GM23338 (cell line): ENCODE measurements at regions not wholly inside any gene's neighbourhood (a gene's known extent, or its start where the extent isn't known, plus 50 kb on each side); places are given as distances from the start of the nearest gene placed in this dataset.
"Not testable (repeated sequence)": the region's sequence is repeated elsewhere in the genome, so short reads cannot be mapped to it uniquely, and the experiment has no call there.

Experiments used
- ATAC-seq: fragments of 200-7000 bp; cut with Tn5 transposase; 3 replicates; pipeline ENCODE4 v1.9.1; 2020
- DNase-seq: peaks from one replicate; pipeline ENCODE4 v3.0.0-alpha.2; 2015; ENCODE audit warnings: low spot score
- H2AFZ ChIP-seq: fragments of 200-600 bp; sonication (generic); 2 replicates; pipeline ENCODE4 v1.8.0; 2016; ENCODE audit warnings: antibody characterized with exemption, mild to moderate bottlenecking, moderate library complexity
- H3F3A ChIP-seq: fragments of 200-600 bp; sonication (generic); replicated peaks from 2 replicates; pipeline ENCODE4 v1.8.0; 2017; ENCODE audit warnings: antibody characterized with exemption, mixed run types, low read depth
- H3K27ac ChIP-seq: fragments of 200-600 bp; sonication (generic); 2 replicates; pipeline ENCODE4 v1.6.1; 2016; ENCODE audit warnings: low read depth
- H3K27me3 ChIP-seq: fragments of 200-600 bp; sonication (generic); 2 replicates; pipeline ENCODE4 v1.8.0; 2016; ENCODE audit warnings: mild to moderate bottlenecking, mixed run types, moderate library complexity; ENCODE audit not compliant: insufficient read depth
- H3K36me3 ChIP-seq: fragments of 200-600 bp; sonication (generic); 2 replicates; pipeline ENCODE4 v1.8.0; 2016; ENCODE audit warnings: mild to moderate bottlenecking; ENCODE audit not compliant: insufficient read depth
- H3K4me1 ChIP-seq: fragments of 200-600 bp; sonication (generic); 2 replicates; pipeline ENCODE4 v1.8.0; 2016; ENCODE audit warnings: mild to moderate bottlenecking, moderate library complexity; ENCODE audit not compliant: insufficient read depth
- H3K4me2 ChIP-seq: fragments of 200-600 bp; sonication (generic); 2 replicates; pipeline ENCODE4 v1.7.1; 2017; ENCODE audit warnings: mixed run types
- H3K4me3 ChIP-seq: fragments of 200-600 bp; sonication (generic); 2 replicates; pipeline ENCODE4 v1.6.1; 2016; ENCODE audit warnings: mixed run types
- H3K79me2 ChIP-seq: fragments of 200-600 bp; sonication (generic); replicated peaks from 2 replicates; pipeline ENCODE4 v1.8.0; 2017; ENCODE audit warnings: mild to moderate bottlenecking; ENCODE audit not compliant: insufficient read depth
- H3K9me2 ChIP-seq: fragments of 200-600 bp; sonication (generic); 2 replicates; pipeline ENCODE4 v1.8.0; 2017; ENCODE audit not compliant: insufficient read depth
- H4K20me1 ChIP-seq: fragments of 200-600 bp; sonication (generic); replicated peaks from 2 replicates; pipeline ENCODE4 v1.8.0; 2017; ENCODE audit warnings: mild to moderate bottlenecking; ENCODE audit not compliant: insufficient read depth
- H3K27ac Mint-ChIP-seq: 2 replicates; pipeline ENCODE4 v1.8.0; 2020; ENCODE audit warnings: inconsistent platforms, mild to moderate bottlenecking, moderate library complexity, mixed read lengths
- H3K27me3 Mint-ChIP-seq: 3 replicates; pipeline ENCODE4 v1.8.0; 2022; ENCODE audit warnings: low read depth, mild to moderate bottlenecking, moderate library complexity, mixed read lengths, inconsistent platforms; ENCODE audit not compliant: insufficient read depth, poor library complexity
- H3K36me3 Mint-ChIP-seq: 3 replicates; pipeline ENCODE4 v1.8.0; 2021; ENCODE audit warnings: low read depth, mild to moderate bottlenecking, inconsistent platforms, moderate library complexity, mixed read lengths
- H3K4me1 Mint-ChIP-seq: 3 replicates; pipeline ENCODE4 v1.8.0; 2020; ENCODE audit warnings: mild to moderate bottlenecking, inconsistent platforms, mixed read lengths
- H3K4me3 Mint-ChIP-seq: 3 replicates; pipeline ENCODE4 v1.8.0; 2021; ENCODE audit warnings: moderate library complexity, mild to moderate bottlenecking, inconsistent platforms, mixed read lengths
- H3K9me3 Mint-ChIP-seq: 3 replicates; pipeline ENCODE4 v1.8.0; 2020; ENCODE audit warnings: moderate library complexity, mild to moderate bottlenecking, inconsistent platforms, mixed read lengths
- CREB1 ChIP-seq: fragments of 250-450 bp; sonication (Bioruptor Pico); IDR thresholded peaks from 2 replicates; pipeline ENCODE4 v1.5.0; 2020; ENCODE audit warnings: low read depth, mild to moderate bottlenecking, moderate library complexity
- EZH2 ChIP-seq: fragments of 200-600 bp; sonication (generic); IDR thresholded peaks from one replicate; pipeline ENCODE4 v1.8.0; 2017; ENCODE audit warnings: antibody characterized with exemption, mild to moderate bottlenecking, low read depth; ENCODE audit not compliant: unreplicated experiment
- EZH2phosphoT487 ChIP-seq: fragments of 200-600 bp; sonication (generic); IDR thresholded peaks from one replicate; pipeline ENCODE4 v1.8.1; 2018; ENCODE audit warnings: antibody characterized with exemption; ENCODE audit not compliant: unreplicated experiment
- JUNB ChIP-seq: IDR thresholded peaks from one replicate; pipeline ENCODE4 v1.6.1; 2016; ENCODE audit warnings: antibody characterized with exemption; ENCODE audit not compliant: unreplicated experiment
- POLR2AphosphoS5 ChIP-seq: IDR thresholded peaks from 2 replicates; pipeline ENCODE4 v1.6.1; 2016; ENCODE audit warnings: antibody characterized with exemption, low read depth
- REST ChIP-seq: IDR thresholded peaks from one replicate; pipeline ENCODE4 v1.6.1; 2018; ENCODE audit warnings: antibody characterized with exemption; ENCODE audit not compliant: unreplicated experiment
- STAT1 ChIP-seq: IDR thresholded peaks from one replicate; pipeline ENCODE4 v1.6.1; 2016; ENCODE audit warnings: antibody characterized with exemption; ENCODE audit not compliant: unreplicated experiment
- ZNF114 ChIP-seq: fragments of 250-450 bp; sonication (Bioruptor Pico); IDR thresholded peaks from 2 replicates; pipeline ENCODE4 v1.5.0; 2020; ENCODE audit warnings: mild to moderate bottlenecking, moderate library complexity
- ZNF331 ChIP-seq: fragments of 250-450 bp; sonication (Bioruptor Pico); IDR thresholded peaks from 2 replicates; pipeline ENCODE4 v1.5.0; 2020; ENCODE audit warnings: low read depth, mild to moderate bottlenecking, moderate library complexity
- TF ChIP-seq, protein P1 (sequence below), 2 experiments: fragments of 200-600 bp in 1 of 2; sonication (generic) in 1 of 2; conservative IDR thresholded peaks; 2 replicates each; pipeline versions ENCODE4 v1.5.1 to v1.6.1; 2016 to 2017; ENCODE audit warnings: antibody characterized with exemption in 2 of 2, low read depth in 2 of 2, mild to moderate bottlenecking in 2 of 2, moderate library complexity in 1 of 2

GRCh38 chr12:17283563-17283962 lies 677.6 kb upstream of the LMO3 start:
- no peaks in the 10 kb centered on the region for H3K27me3 Mint-ChIP-seq
- Histone ChIP-seq H3K27me3 (no peaks in the 10 kb centered on the region), H4K20me1 (no peaks in the 10 kb centered on the region), H3K9me2 (peaks cover 14% of the 10 kb centered on the region; the same call in 1 of the 2 replicates), H3K27ac (no peak overlapping the region), H2AFZ (no peak overlapping the region), H3K4me2 (no peak overlapping the region), H3K4me1 (no peaks in the 10 kb centered on the region), H3K4me3 (no peak overlapping the region), H3K79me2 (no peaks in the 10 kb centered on the region), H3K36me3 (no peaks in the 10 kb centered on the region), H3F3A (no peaks in the 10 kb centered on the region)
- H3K36me3 Mint-ChIP-seq = peaks cover 17% of the 10 kb centered on the region
- H3K9me3 Mint-ChIP-seq = peaks cover 29% of the 10 kb centered on the region
- H3K27ac Mint-ChIP-seq = no peak overlapping the region
- TF ChIP-seq ZNF331 = no peak
- no peak for TF ChIP-seq CREB1
- TF ChIP-seq ZNF114 (CRISPR knock-in tag) = no peak
- no peak for TF ChIP-seq EZH2
- TF ChIP-seq, protein P1, sequence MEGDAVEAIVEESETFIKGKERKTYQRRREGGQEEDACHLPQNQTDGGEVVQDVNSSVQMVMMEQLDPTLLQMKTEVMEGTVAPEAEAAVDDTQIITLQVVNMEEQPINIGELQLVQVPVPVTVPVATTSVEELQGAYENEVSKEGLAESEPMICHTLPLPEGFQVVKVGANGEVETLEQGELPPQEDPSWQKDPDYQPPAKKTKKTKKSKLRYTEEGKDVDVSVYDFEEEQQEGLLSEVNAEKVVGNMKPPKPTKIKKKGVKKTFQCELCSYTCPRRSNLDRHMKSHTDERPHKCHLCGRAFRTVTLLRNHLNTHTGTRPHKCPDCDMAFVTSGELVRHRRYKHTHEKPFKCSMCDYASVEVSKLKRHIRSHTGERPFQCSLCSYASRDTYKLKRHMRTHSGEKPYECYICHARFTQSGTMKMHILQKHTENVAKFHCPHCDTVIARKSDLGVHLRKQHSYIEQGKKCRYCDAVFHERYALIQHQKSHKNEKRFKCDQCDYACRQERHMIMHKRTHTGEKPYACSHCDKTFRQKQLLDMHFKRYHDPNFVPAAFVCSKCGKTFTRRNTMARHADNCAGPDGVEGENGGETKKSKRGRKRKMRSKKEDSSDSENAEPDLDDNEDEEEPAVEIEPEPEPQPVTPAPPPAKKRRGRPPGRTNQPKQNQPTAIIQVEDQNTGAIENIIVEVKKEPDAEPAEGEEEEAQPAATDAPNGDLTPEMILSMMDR (conservative IDR thresholded peaks at IDR 0.05; ENCODE audit: low read depth in 2 of 2) = no peak
- TF ChIP-seq POLR2AphosphoS5 = no peak
- no peak for TF ChIP-seq REST
- no peak for TF ChIP-seq EZH2phosphoT487
- no peak for TF ChIP-seq STAT1
- TF ChIP-seq JUNB = no peak
- DNase-seq (peak; percentile 34), ATAC-seq (no peak)
- no peaks in the 10 kb centered on the region for H3K4me1 Mint-ChIP-seq
- no peak overlapping the region for H3K4me3 Mint-ChIP-seq

- not testable (repeated sequence) for H3K27ac Mint-ChIP-seq, H3K4me1 ChIP-seq, H3K27me3 ChIP-seq, H3K4me3 ChIP-seq, H3K27ac ChIP-seq, H4K20me1 ChIP-seq, H3K79me2 ChIP-seq, H3K4me1 Mint-ChIP-seq, H3K36me3 ChIP-seq, H3K4me2 ChIP-seq, H3K27me3 Mint-ChIP-seq, DNase-seq, H3K4me3 Mint-ChIP-seq, ATAC-seq, H3K9me2 ChIP-seq, H2AFZ ChIP-seq, H3F3A ChIP-seq
- peaks cover 11% of the 10 kb centered on the region for H3K36me3 Mint-ChIP-seq
- H3K9me3 Mint-ChIP-seq = peaks cover 25% of the 10 kb centered on the region
Observed at GRCh38 chr12:17282169-17282568, 676.2 kb upstream of the LMO3 start.
